DOHH2 (cell line): ENCODE measurements at regions not wholly inside any gene's neighbourhood (a gene's known extent, or its start where the extent isn't known, plus 50 kb on each side); places are given as distances from the start of the nearest gene placed in this dataset.

Experiments used
- H3F3A ChIP-seq: fragments of 200-600 bp; sonication (generic), shearing (Covaris generic); 2 replicates; pipeline ENCODE4 v1.6.0; 2016; ENCODE audit warnings: antibody characterized with exemption, mild to moderate bottlenecking; ENCODE audit not compliant: control insufficient read depth, insufficient read depth
- H3K27ac ChIP-seq: fragments of 200-600 bp; sonication (generic); 2 replicates; pipeline ENCODE4 v1.5.1; 2014; ENCODE audit warnings: low read depth, mild to moderate bottlenecking, low read length, moderate library complexity
- H3K27me3 ChIP-seq: fragments of 200-600 bp; sonication (generic); 2 replicates; pipeline ENCODE4 v1.6.1; 2014; ENCODE audit warnings: mild to moderate bottlenecking, low read length, mixed read lengths; ENCODE audit not compliant: control insufficient read depth
- H3K36me3 ChIP-seq: fragments of 200-600 bp; sonication (generic); 2 replicates; pipeline ENCODE4 v1.6.1; 2014; ENCODE audit warnings: mild to moderate bottlenecking, low read length, moderate library complexity, mixed read lengths; ENCODE audit not compliant: control insufficient read depth
- H3K4me1 ChIP-seq: fragments of 200-600 bp; sonication (generic); 2 replicates; pipeline ENCODE4 v1.6.1; 2014; ENCODE audit warnings: mild to moderate bottlenecking, low read length, mixed read lengths; ENCODE audit not compliant: control insufficient read depth
- H3K4me2 ChIP-seq: fragments of 200-600 bp; sonication (generic); 2 replicates; pipeline ENCODE4 v1.6.0; 2014; ENCODE audit warnings: mild to moderate bottlenecking, low read length, moderate library complexity
- H3K4me3 ChIP-seq: fragments of 200-600 bp; sonication (generic); 2 replicates; pipeline ENCODE4 v1.5.1; 2014; ENCODE audit warnings: mild to moderate bottlenecking, low read length, mixed read lengths
- H3K79me2 ChIP-seq: fragments of 200-600 bp; sonication (generic); 2 replicates; pipeline ENCODE4 v1.6.1; 2014; ENCODE audit warnings: mild to moderate bottlenecking, low read length, mixed read lengths; ENCODE audit not compliant: control insufficient read depth
- H3K9me2 ChIP-seq: fragments of 200-600 bp; sonication (generic); replicated peaks from 2 replicates; pipeline ENCODE4 v1.6.1; 2014; ENCODE audit warnings: mild to moderate bottlenecking, low read length, mixed read lengths; ENCODE audit not compliant: control insufficient read depth
- H3K9me3 ChIP-seq: fragments of 200-600 bp; sonication (generic); 2 replicates; pipeline ENCODE4 v1.6.1; 2014; ENCODE audit warnings: antibody characterized with exemption, low read length, mixed read lengths; ENCODE audit not compliant: control insufficient read depth, insufficient read depth
- H4K20me1 ChIP-seq: fragments of 200-600 bp; sonication (generic); 2 replicates; pipeline ENCODE4 v1.6.0; 2014; ENCODE audit warnings: low read depth, mild to moderate bottlenecking, antibody characterized with exemption, low read length, moderate library complexity; ENCODE audit not compliant: control insufficient read depth, insufficient read depth
- CTCF ChIP-seq: fragments of 200-600 bp; sonication (generic); IDR thresholded peaks from one replicate; pipeline ENCODE4 v1.5.1; 2014; ENCODE audit warnings: antibody characterized with exemption, mild to moderate bottlenecking, low read depth, low read length; ENCODE audit not compliant: poor library complexity, severe bottlenecking
- EZH2phosphoT487 ChIP-seq: fragments of 200-600 bp; sonication (generic); IDR thresholded peaks from 2 replicates; pipeline ENCODE4 v1.6.1; 2017; ENCODE audit warnings: borderline replicate concordance, mild to moderate bottlenecking, antibody characterized with exemption, low read length, moderate library complexity, mixed read lengths

GRCh38 chr5:135671966-135672365 lies 93.2 kb upstream of the CXCL14 start:
- Histone ChIP-seq H3K4me2 (no peak overlapping the region), H3K79me2 (no peaks in the 10 kb centered on the region)

GRCh38 chr5:135671052-135671705 lies 92.4 kb upstream of the CXCL14 start:
- Histone ChIP-seq H3K36me3 (no peaks in the 10 kb centered on the region), H3K9me3 (no peaks in the 10 kb centered on the region), H3K4me2 (no peak overlapping the region), H3F3A (no peaks in the 10 kb centered on the region), H3K27me3 (peaks cover 11% of the 10 kb centered on the region), H3K4me3 (no peak overlapping the region), H4K20me1 (no peaks in the 10 kb centered on the region), H3K27ac (no peak overlapping the region), H3K9me2 (no peaks in the 10 kb centered on the region), H3K4me1 (no peaks in the 10 kb centered on the region), H3K79me2 (no peaks in the 10 kb centered on the region)
- TF ChIP-seq CTCF: no peak
- no peak for TF ChIP-seq EZH2phosphoT487

More at GRCh38 chr5:135671966-135672365, 93.2 kb upstream of the CXCL14 start:
- no peaks in the 10 kb centered on the region for H3F3A ChIP-seq
- H3K27me3 ChIP-seq: peaks cover 9% of the 10 kb centered on the region
- H3K9me2 ChIP-seq: no peaks in the 10 kb centered on the region
- no peak for TF ChIP-seq EZH2phosphoT487
- TF ChIP-seq CTCF: no peak
- no peaks in the 10 kb centered on the region for H4K20me1 ChIP-seq
- H3K4me3 ChIP-seq: no peak overlapping the region
- no peaks in the 10 kb centered on the region for H3K4me1 ChIP-seq
- no peak overlapping the region for H3K27ac ChIP-seq
- H3K36me3 ChIP-seq: no peaks in the 10 kb centered on the region
- H3K9me3 ChIP-seq: no peaks in the 10 kb centered on the region

GRCh38 chr5:135670588-135670987 lies 91.8 kb upstream of the CXCL14 start:
- H3K27ac ChIP-seq: no peak overlapping the region
- H3K4me2 ChIP-seq: no peak overlapping the region
- TF ChIP-seq EZH2phosphoT487 (no peak), CTCF (no peak)

More at GRCh38 chr5:135670588-135670987, 91.8 kb upstream of the CXCL14 start:
- Histone ChIP-seq H3K27me3 (peaks cover 11% of the 10 kb centered on the region), H3K9me2 (no peaks in the 10 kb centered on the region), H3K9me3 (no peaks in the 10 kb centered on the region), H3K4me3 (no peak overlapping the region), H4K20me1 (no peaks in the 10 kb centered on the region), H3F3A (no peaks in the 10 kb centered on the region), H3K79me2 (no peaks in the 10 kb centered on the region), H3K36me3 (no peaks in the 10 kb centered on the region), H3K4me1 (no peaks in the 10 kb centered on the region)
